ENCODE measurements at regions not wholly inside any gene's neighbourhood (a gene's known extent, or its start where the extent isn't known, plus 50 kb on each side); places are given as distances from the start of the nearest gene placed in this dataset.

DNA sequence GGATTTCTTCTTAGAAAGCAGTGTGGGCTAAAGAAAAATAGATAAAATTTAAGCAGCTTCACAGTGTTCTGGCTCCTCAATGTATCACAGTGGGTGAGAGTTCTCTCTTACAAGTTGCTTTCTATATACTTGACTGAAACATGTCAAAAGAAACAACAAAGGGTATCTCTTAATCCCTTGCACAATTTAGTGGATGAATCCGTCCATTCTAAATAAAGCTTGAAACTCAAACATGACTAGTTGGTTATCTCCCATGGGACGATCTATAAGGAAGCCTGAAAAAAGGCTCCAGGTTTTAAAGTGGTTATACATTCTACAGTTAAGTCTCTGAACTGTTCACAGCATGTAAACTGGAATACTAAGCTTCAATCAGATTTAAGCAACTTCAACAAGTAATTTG is 993.1 kb upstream of the CNTN5 start:
- no peak overlapping the region for H3K4me3 ChIP-seq
- no peaks in the 10 kb centered on the region; the same call in 1 of the 2 replicates for H3K9me3 ChIP-seq (replicated peaks; ENCODE audit: control insufficient read depth, insufficient read depth, low read depth, low read length)
- H2AFZ ChIP-seq (ENCODE audit: low read depth, low read length): peak overlapping the region; percentile 60
- no peaks in the 10 kb centered on the region for H3K36me3 ChIP-seq (ENCODE audit: control insufficient read depth, insufficient read depth, low read length)
- FAIRE-seq: no peak
- ATAC-seq: peak; percentile 32; the same call in 1 of the 3 replicates
- H3K27me3 ChIP-seq (ENCODE audit: control insufficient read depth in 2 of 2, insufficient read depth in 2 of 2, low read length in 2 of 2): no peaks in the 10 kb centered on the region
- CTCF ChIA-PET (ENCODE audit: low intra/inter-chr PET ratio): no interaction called here
- POLR2A ChIA-PET: interaction anchor here (0.8 kb wide), 1 partner anchor 11 kb away, joined by 4 read pairs; no protein-coding TSS in a partner anchor
- no peak overlapping the region for H3K9ac ChIP-seq (ENCODE audit: insufficient read depth in 1 of 2, low read depth in 2 of 2, low read length in 2 of 2)
- no peaks in the 10 kb centered on the region for H3K4me1 ChIP-seq (replicated peaks in 1 of 2; ENCODE audit: control insufficient read depth in 2 of 2, insufficient read depth in 2 of 2, low read length in 2 of 2)
- H3K4me2 ChIP-seq (ENCODE audit: insufficient read depth, low read length): no peak overlapping the region
- TF ChIP-seq, protein P1, sequence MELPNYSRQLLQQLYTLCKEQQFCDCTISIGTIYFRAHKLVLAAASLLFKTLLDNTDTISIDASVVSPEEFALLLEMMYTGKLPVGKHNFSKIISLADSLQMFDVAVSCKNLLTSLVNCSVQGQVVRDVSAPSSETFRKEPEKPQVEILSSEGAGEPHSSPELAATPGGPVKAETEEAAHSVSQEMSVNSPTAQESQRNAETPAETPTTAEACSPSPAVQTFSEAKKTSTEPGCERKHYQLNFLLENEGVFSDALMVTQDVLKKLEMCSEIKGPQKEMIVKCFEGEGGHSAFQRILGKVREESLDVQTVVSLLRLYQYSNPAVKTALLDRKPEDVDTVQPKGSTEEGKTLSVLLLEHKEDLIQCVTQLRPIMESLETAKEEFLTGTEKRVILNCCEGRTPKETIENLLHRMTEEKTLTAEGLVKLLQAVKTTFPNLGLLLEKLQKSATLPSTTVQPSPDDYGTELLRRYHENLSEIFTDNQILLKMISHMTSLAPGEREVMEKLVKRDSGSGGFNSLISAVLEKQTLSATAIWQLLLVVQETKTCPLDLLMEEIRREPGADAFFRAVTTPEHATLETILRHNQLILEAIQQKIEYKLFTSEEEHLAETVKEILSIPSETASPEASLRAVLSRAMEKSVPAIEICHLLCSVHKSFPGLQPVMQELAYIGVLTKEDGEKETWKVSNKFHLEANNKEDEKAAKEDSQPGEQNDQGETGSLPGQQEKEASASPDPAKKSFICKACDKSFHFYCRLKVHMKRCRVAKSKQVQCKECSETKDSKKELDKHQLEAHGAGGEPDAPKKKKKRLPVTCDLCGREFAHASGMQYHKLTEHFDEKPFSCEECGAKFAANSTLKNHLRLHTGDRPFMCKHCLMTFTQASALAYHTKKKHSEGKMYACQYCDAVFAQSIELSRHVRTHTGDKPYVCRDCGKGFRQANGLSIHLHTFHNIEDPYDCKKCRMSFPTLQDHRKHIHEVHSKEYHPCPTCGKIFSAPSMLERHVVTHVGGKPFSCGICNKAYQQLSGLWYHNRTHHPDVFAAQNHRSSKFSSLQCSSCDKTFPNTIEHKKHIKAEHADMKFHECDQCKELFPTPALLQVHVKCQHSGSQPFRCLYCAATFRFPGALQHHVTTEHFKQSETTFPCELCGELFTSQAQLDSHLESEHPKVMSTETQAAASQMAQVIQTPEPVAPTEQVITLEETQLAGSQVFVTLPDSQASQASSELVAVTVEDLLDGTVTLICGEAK (IDR thresholded peaks at IDR 0.05): peak; percentile 66
- TF ChIP-seq, protein P1 (CRISPR knock-in tag; IDR thresholded peaks at IDR 0.05): no peak
- TF ChIP-seq PHF21A (IDR thresholded peaks at IDR 0.05; ENCODE audit: borderline replicate concordance, low read depth): no peak
- no peaks in the 10 kb centered on the region for H3K9me1 ChIP-seq (ENCODE audit: control insufficient read depth, insufficient read depth, low read length)
- no peak for DNase-seq (ENCODE audit: extremely low read depth in 1 of 4, low spot score in 3 of 4)
- H4K20me1 ChIP-seq (replicated peaks; ENCODE audit: control insufficient read depth, insufficient read depth, low read length): no peaks in the 10 kb centered on the region
- intact Hi-C loops (cut with micrococcal nuclease): no loop called here
- H3K27ac ChIP-seq (ENCODE audit: extremely low read depth, low read depth, low read length): no peak overlapping the region
- in situ Hi-C loops (cut with MboI): no loop called here
- WGBS (ENCODE audit: insufficient coverage, low coverage, missing lambda C conversion rate): 52% methylated on average over 2 of the region's 2 CpGs
- no peaks in the 10 kb centered on the region for H3K79me2 ChIP-seq (ENCODE audit: control insufficient read depth, insufficient read depth, low read length)
- BruUV-seq (replicated peaks): no TSS peak

All from K562 (cell line).